RWPE1 (cell line): ENCODE measurements at regions not wholly inside any gene's neighbourhood (a gene's known extent, or its start where the extent isn't known, plus 50 kb on each side); places are given as distances from the start of the nearest gene placed in this dataset.

Source experiments
- CTCF ChIA-PET: fragments of 350-600 bp; sonication (Branson Sonifier 250); formaldehyde crosslinking; extraction: SDS; loops from one replicate; lab custom pipeline; 2021; lab: Yijun Ruan, JAX
- POLR2A ChIA-PET: fragments of 400-600 bp; formaldehyde crosslinking; extraction: SDS; loops from one replicate; lab custom pipeline; 2020; ENCODE audit warnings: antibody characterized with exemption; ENCODE audit not compliant: low non-redundant PET; lab: Yijun Ruan, JAX
- DNase-seq: peaks from one replicate; pipeline ENCODE4 v3.0.0; 2012; ENCODE audit warnings: low spot score
- H3K27ac ChIP-seq: fragments of 450-650 bp; 2 replicates; pipeline ENCODE4 v1.5.1; 2017
- TF ChIP-seq, protein P1 (sequence below): fragments of 450-650 bp; conservative IDR thresholded peaks from 2 replicates; pipeline ENCODE4 v1.5.1; 2017; ENCODE audit warnings: low read depth, mild to moderate bottlenecking

DNA sequence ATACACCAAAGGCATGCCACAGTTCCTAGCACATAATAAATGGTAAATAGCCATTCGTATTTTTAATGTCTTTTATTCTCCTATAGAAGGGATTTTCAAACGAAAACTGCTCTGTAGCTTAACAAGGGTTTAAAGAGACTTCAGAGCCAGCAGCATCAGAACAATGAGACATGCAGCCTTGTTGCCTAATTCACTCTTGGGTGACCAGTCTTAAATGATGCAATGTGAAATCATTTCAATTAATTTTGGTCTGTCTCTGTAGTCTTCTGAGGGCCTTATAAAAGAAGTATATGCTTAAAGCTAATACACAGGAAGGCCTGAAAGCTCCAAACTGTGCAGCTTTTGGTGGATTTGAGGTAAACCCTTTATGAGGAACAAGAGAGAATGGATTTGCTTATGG lies 888.8 kb upstream of the WWC1 start:
- CTCF ChIA-PET: no interaction called here

DNA sequence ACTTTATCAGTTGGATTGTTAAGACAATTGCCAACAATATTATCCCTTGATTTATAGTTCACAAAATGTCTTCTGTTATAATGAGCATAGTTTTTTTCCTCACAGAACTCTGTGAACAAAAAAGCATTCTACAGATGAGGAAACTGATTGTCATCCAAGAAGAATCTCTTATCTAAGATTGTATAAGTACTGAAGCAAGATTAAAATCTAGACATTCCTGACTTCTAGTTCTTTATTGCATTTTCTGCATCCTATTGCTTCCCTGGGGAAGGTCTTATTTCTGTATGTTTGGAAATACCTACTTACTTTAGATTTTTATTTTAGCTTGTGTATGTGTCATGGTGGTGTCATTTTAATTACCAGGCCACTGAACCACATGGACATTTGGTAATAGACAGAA lies 884.9 kb upstream of the WWC1 start:
- TF ChIP-seq, protein P1, sequence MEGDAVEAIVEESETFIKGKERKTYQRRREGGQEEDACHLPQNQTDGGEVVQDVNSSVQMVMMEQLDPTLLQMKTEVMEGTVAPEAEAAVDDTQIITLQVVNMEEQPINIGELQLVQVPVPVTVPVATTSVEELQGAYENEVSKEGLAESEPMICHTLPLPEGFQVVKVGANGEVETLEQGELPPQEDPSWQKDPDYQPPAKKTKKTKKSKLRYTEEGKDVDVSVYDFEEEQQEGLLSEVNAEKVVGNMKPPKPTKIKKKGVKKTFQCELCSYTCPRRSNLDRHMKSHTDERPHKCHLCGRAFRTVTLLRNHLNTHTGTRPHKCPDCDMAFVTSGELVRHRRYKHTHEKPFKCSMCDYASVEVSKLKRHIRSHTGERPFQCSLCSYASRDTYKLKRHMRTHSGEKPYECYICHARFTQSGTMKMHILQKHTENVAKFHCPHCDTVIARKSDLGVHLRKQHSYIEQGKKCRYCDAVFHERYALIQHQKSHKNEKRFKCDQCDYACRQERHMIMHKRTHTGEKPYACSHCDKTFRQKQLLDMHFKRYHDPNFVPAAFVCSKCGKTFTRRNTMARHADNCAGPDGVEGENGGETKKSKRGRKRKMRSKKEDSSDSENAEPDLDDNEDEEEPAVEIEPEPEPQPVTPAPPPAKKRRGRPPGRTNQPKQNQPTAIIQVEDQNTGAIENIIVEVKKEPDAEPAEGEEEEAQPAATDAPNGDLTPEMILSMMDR: no peak
- no peak for DNase-seq
- ChIA-PET CTCF (interaction anchor here (0.6 kb wide), 1 partner anchor 58 kb away, joined by 3 read pairs; no protein-coding TSS in a partner anchor), POLR2A (no interaction called here)
- no peak overlapping the region for H3K27ac ChIP-seq

More for the DNA sequence above, 888.8 kb upstream of the WWC1 start:
- no peak overlapping the region for H3K27ac ChIP-seq
- DNase-seq: no peak
- TF ChIP-seq, protein P1: no peak
- POLR2A ChIA-PET: no interaction called here

DNA sequence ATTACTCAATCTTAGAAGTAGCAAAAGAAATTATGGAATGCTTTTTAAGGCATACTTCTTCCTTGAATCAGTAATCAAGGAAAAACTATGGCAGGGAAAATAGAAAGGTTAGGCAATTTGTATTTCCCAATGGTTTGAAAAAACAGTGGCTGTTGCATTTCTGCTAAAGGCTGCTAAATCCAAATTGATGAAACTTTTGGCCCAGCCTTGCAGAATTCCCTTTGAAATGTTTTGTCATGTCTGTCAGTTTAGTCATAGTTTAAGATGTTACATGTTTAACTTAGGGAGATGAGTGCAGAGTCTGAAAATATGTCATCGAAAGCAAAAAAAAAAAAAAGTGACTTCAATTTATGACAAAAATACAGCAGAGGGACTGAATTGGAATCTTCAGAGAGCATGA lies 878.9 kb upstream of the WWC1 start:
- no peak overlapping the region for H3K27ac ChIP-seq
- TF ChIP-seq, protein P1: no peak
- POLR2A ChIA-PET: no interaction called here

DNA sequence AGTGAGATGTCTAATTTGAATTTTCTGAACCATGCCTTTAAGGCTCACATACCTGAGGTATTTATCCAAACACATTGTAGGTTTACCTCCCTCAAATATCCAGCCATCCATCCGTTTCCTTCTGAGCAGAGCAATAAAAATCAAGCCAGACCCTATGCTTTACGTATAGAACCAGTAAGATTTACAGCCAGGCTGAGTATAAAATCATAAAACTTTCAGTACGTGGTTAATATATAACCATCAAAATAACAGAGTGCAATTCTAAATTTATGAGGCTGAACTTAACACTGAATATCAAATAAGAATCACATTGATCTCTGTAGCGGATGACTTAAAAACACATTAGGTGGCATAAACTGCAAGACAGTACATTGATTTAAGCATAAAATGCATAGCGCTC lies 877.9 kb upstream of the WWC1 start:
- ChIA-PET CTCF (no interaction called here), POLR2A (no interaction called here)
- TF ChIP-seq, protein P1: no peak
- no peak for DNase-seq
- H3K27ac ChIP-seq: no peak overlapping the region

More for the DNA sequence above, 878.9 kb upstream of the WWC1 start:
- DNase-seq: no peak
- CTCF ChIA-PET: no interaction called here

DNA sequence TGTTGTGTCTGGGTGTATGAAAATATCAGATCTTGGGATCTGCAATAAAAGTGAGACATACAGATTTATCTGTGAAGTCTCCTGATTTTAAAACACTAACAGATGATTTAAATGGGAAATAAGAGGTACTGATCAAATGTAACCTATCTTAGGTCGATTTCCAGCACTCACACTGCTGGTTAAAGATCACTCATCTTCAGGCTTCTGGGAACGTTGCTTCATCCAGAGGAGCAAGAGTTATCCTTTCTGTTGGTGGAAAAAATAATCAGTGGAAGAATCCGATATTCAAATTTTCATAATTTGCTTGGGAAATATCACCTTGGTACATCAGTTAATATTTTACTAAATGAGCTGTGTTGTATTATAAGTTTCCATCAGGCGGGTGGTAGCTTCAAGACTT lies 876.8 kb upstream of the WWC1 start:
- ChIA-PET CTCF (no interaction called here), POLR2A (no interaction called here)
- DNase-seq: no peak
- TF ChIP-seq, protein P1: no peak
- no peak overlapping the region for H3K27ac ChIP-seq

DNA sequence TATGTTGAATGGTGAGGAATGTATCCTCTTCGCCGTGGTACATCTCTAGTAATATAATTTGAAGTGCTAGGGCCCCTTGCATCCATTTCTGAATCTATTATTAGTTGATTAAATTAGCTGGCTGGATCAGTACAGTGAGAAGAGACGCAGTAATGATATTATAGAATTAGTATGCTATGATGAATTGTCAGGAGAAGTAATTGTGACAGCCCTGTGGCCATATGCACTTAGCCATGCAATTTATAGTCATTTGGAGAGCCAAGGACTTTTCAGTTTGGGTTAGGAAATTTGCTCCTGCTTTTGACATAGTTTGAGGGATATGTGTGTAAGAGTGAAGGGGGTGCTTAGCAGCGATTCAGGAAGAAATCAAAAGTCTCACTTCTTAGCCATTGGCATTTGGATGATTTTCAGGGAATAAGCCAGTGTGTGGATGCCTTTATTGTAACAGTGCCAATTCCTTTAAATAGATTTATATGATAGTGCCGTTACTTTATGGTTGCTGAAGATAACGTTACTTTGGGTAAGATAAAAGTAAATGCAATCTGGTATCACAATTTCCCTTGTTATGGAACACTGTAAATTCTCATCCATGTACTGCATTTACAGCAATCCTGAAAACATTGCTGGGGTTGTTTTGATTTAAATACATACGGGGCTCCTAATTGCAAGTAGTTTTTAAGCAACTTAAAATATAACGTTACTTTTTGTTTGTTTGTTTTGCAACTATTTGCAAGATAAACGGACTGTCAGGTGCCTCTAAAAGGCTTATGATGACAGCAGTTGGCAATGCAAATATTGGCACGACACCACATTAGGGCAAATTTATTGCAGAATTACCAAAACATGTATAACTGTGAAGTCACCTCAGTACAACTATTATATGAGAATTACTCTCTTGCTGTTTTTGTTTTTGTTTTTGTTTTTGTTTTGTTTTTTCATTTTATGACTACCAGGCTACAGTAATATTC lies 875.4 kb upstream of the WWC1 start:
- POLR2A ChIA-PET: no interaction called here
- TF ChIP-seq, protein P1: no peak
- no peak overlapping the region for H3K27ac ChIP-seq
- CTCF ChIA-PET: interaction anchor here (0.7 kb wide), 1 partner anchor 19 kb away, joined by 7 read pairs; no protein-coding TSS in a partner anchor
- DNase-seq: no peak
